Right lobe of liver (tissue), 6 donors: ENCODE measurements at regions not wholly inside any gene's neighbourhood (a gene's known extent, or its start where the extent isn't known, plus 50 kb on each side); places are given as distances from the start of the nearest gene placed in this dataset.

Source experiments
- ATAC-seq, 4 donors: fragments of 200-7000 bp; cut with Tn5 transposase; one replicate each; pipeline ENCODE4 v1.9.1; 2020; ENCODE audit warnings: mild to moderate bottlenecking in 4 of 4, moderate library complexity in 4 of 4
- DNase-seq, 3 donors: peaks; one replicate each; pipeline ENCODE4 v3.0.0-alpha.2; 2020
- H3K27ac ChIP-seq, 3 donors: fragments of 200-600 bp; one replicate each; pipeline ENCODE4 v1.8.0; 2022
- H3K27me3 ChIP-seq, 2 donors: fragments of 200-600 bp; one replicate each; pipeline ENCODE4 v1.8.0; 2022
- H3K36me3 ChIP-seq, 4 donors: fragments of 200-600 bp; sonication (generic) in 1 of 4; one replicate each; pipeline versions ENCODE4 v1.5.1 to v1.8.0; 2017 to 2022; ENCODE audit warnings: control low read depth in 1 of 4
- H3K4me1 ChIP-seq, 4 donors: fragments of 200-600 bp; sonication (generic) in 1 of 4; one replicate each; pipeline versions ENCODE4 v1.5.1 to v1.8.0; 2017 to 2022; ENCODE audit warnings: control low read depth in 1 of 4
- H3K4me3 ChIP-seq, 3 donors: fragments of 200-600 bp; one replicate each; pipeline ENCODE4 v1.8.0; 2022
- H3K9me3 ChIP-seq, 4 donors: fragments of 200-600 bp; sonication (generic) in 1 of 4; one replicate each; pipeline versions ENCODE4 v1.5.1 to v1.8.0; 2017 to 2022; ENCODE audit warnings: control low read depth in 1 of 4
- CTCF ChIP-seq, 4 donors: fragments of 200-600 bp in 3 of 4; fragments of 450-650 bp in 1 of 4; IDR thresholded peaks; one replicate each; pipeline versions ENCODE4 v1.5.1 to v1.8.0; 2016 to 2022; ENCODE audit warnings: antibody characterized with exemption in 4 of 4, mild to moderate bottlenecking in 2 of 4
- POLR2A ChIP-seq: fragments of 450-650 bp; IDR thresholded peaks from one replicate; pipeline ENCODE4 v1.6.1; 2017; ENCODE audit warnings: antibody characterized with exemption, mild to moderate bottlenecking
- WGBS: methylation state at CpG from one replicate; pipeline ENCODE4 v1.1.6; 2018; ENCODE audit warnings: low coverage, low lambda C conversion rate; ENCODE audit not compliant: insufficient coverage; ENCODE audit errors: missing lambda C conversion rate; 5-methylcytosine and 5-hydroxymethylcytosine counted together
- intact Hi-C, 2 donors: fragments of 100-400 bp; cut with DNase I; formaldehyde crosslinking; loops; one replicate each; pipeline versions ENCODE4 v1.11.2 to v1.14.1; 2022
- donor health status: DM: no; HTN: yes; CAD: no.
- donor health status: DM: no; HTN: no; CAD: no.
- donor health status: DM: no; HTN: no; CAD: no.
- donor health status: DM: no; HTN: yes; CAD: no.
- donor health status: DM: no; HTN: yes; CAD: no.

DNA sequence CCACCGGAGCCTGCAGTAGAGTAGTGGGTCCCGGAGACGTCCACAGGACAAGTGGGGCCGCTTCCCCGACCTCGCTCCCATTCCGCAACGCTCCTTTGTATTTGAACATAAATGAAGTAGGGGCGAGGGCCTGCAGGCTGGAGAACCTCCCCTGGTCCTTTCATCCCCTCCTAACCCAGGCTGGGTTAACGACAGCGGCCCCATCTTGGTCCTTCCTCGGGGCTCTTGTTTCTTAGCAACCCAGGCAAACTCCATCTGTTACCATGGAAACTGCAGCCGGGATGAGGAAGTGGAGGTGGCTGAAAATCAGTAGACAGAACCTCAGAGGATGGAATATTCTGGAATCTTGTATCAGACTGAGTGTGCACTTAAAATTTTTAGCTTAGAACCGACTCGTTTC, 132.6 kb upstream of the USP29 start:
- intact Hi-C loops, result no loop called here
- no peaks in the 10 kb centered on the region for H3K9me3 ChIP-seq
- 54% methylated on average over 7 of the region's 15 CpGs for WGBS
- H3K36me3 ChIP-seq, result no peaks in the 10 kb centered on the region
- ATAC-seq (no peak), DNase-seq (no peak)
- no peaks in the 10 kb centered on the region for H3K4me1 ChIP-seq
- H3K4me3 ChIP-seq, result no peak overlapping the region
- TF ChIP-seq CTCF (IDR thresholded peaks at IDR 0.05) (no peak), POLR2A (no peak)
- H3K27me3 ChIP-seq, result no peaks in the 10 kb centered on the region
- no peak overlapping the region for H3K27ac ChIP-seq

DNA sequence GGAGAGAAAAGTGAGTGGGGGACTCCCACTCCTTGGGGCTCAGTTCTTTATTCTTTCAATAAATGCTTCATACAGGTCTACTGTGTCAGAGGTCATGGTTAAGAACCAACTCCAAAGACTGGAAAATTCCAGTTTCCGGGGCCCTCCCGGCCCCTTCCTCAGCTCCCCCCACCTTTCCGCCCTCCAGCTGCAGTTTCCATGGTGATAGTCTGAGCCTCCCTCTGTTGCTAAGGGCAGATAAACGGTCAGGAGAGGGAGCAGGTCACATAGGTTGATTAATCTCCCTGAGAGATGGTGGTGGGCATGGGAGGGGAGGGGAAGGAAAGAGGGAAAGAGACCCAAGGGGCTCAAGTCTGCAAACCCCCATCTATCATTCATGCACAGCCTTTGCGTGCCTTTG, 131.5 kb upstream of the USP29 start:
- intact Hi-C loops, result no loop called here
- Histone ChIP-seq H3K4me1 (no peaks in the 10 kb centered on the region), H3K27ac (no peak overlapping the region), H3K9me3 (no peaks in the 10 kb centered on the region), H3K36me3 (no peaks in the 10 kb centered on the region), H3K4me3 (no peak overlapping the region), H3K27me3 (no peaks in the 10 kb centered on the region)
- ATAC-seq, result no peak
- DNase-seq, result no peak
- WGBS, result 57% methylated on average over 5 of the region's 5 CpGs
- TF ChIP-seq POLR2A (no peak), CTCF (IDR thresholded peaks at IDR 0.05) (no peak)

DNA sequence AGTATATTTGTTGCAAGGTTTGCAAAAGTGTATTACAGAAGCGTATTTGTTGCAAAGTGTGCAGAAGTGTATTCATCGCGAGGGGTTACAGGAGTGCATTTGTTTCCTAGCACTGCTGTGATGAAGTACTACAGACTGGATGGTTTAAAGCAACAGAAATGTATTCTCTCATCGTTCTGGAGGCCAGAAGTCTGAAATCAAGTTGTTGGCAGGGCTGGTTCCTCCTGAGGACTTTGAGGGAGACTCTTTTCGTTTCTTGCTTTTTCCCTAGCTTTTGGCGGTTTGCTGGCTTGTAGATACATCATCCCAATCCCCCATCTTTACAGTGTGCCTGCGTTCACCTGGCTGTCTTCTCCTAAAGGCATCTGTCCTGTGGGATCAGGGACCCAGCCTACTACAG, 127.9 kb upstream of the USP29 start:
- no peaks in the 10 kb centered on the region for H3K36me3 ChIP-seq
- no peak for DNase-seq
- H3K9me3 ChIP-seq, result no peaks in the 10 kb centered on the region
- ATAC-seq, result no peak
- no peak for TF ChIP-seq POLR2A
- TF ChIP-seq CTCF (IDR thresholded peaks at IDR 0.05), result no peak
- no peak overlapping the region for H3K27ac ChIP-seq
- H3K4me1 ChIP-seq, result no peaks in the 10 kb centered on the region
- intact Hi-C loops, result no loop called here
- H3K27me3 ChIP-seq, result no peaks in the 10 kb centered on the region
- no peak overlapping the region for H3K4me3 ChIP-seq
- 66% methylated on average over 7 of the region's 7 CpGs for WGBS

DNA sequence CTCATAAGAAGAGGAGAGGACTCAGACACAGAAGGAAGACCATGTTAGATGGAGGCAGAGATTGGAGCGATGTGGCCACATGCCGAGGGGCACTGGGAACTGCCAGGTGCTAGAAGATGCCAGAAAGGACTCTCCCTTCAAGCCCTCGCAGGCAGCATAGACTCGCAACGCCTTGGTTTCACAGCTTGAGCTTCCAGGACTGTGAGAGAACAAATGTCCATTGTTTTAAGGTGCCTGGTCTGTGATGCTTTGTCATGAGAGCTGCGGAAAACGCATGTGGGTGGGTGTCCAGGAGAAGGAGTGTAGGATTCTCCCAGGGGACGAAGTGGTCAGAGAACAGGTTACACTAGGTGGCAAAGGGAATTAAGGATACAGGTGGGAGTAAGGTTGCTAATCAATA, 125.9 kb upstream of the USP29 start:
- ATAC-seq, result no peak
- DNase-seq, result no peak
- intact Hi-C loops, result no loop called here

More for the DNA sequence above, 125.9 kb upstream of the USP29 start:
- H3K27ac ChIP-seq, result no peak overlapping the region
- no peaks in the 10 kb centered on the region for H3K36me3 ChIP-seq
- no peaks in the 10 kb centered on the region for H3K4me1 ChIP-seq
- TF ChIP-seq POLR2A (no peak), CTCF (IDR thresholded peaks at IDR 0.05) (no peak)
- WGBS, result 81% methylated on average over 8 of the region's 8 CpGs
- H3K27me3 ChIP-seq, result no peaks in the 10 kb centered on the region
- no peak overlapping the region for H3K4me3 ChIP-seq
- no peaks in the 10 kb centered on the region for H3K9me3 ChIP-seq
